ENCODE measurements at regions not wholly inside any gene's neighbourhood (a gene's known extent, or its start where the extent isn't known, plus 50 kb on each side); places are given as distances from the start of the nearest gene placed in this dataset.

DNA sequence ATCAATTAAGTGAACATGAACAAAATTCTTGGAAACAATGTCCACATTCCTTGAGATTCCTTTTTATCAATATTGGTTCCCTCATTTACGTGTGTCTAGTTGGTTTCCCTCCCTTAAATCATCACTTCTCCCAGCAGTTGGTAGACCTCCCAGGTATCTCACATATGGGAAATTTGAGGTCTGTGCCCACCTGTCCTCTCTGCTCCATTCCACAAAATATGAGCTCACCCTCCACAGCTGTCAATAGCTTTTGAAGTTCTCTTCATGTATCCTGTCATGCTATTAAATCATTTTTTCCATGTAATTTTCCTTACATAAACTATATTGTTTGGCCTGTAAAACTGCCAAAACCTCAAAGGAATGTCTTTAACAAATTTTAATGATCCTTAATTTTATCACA is 992.2 kb upstream of the ACVR2A start:
- POLR2A ChIA-PET: no interaction called here
- H2AFZ ChIP-seq (ENCODE audit: insufficient read depth, low read depth, low read length, poor library complexity, severe bottlenecking): no peak overlapping the region
- Mint-ChIP-seq H3K27ac (no peak overlapping the region), H3K9me3 (ENCODE audit: insufficient read depth) (no peaks in the 10 kb centered on the region), H3K4me1 (no peaks in the 10 kb centered on the region), H3K4me3 (no peak overlapping the region), H3K27me3 (no peaks in the 10 kb centered on the region)
- no peaks in the 10 kb centered on the region for H3K4me1 ChIP-seq (ENCODE audit: control insufficient read depth in 2 of 2, insufficient read depth in 2 of 2, low read length in 2 of 2)
- no peak for DNase-seq
- H3K4me2 ChIP-seq (replicated peaks; ENCODE audit: low read depth, low read length, poor library complexity, severe bottlenecking): no peak overlapping the region
- CTCF ChIA-PET: no interaction called here
- H3K9me3 ChIP-seq (ENCODE audit: control extremely low read depth in 1 of 3, control insufficient read depth in 2 of 3, insufficient read depth in 1 of 3, low read length in 2 of 3): no peaks in the 10 kb centered on the region
- TF ChIP-seq, protein P1, sequence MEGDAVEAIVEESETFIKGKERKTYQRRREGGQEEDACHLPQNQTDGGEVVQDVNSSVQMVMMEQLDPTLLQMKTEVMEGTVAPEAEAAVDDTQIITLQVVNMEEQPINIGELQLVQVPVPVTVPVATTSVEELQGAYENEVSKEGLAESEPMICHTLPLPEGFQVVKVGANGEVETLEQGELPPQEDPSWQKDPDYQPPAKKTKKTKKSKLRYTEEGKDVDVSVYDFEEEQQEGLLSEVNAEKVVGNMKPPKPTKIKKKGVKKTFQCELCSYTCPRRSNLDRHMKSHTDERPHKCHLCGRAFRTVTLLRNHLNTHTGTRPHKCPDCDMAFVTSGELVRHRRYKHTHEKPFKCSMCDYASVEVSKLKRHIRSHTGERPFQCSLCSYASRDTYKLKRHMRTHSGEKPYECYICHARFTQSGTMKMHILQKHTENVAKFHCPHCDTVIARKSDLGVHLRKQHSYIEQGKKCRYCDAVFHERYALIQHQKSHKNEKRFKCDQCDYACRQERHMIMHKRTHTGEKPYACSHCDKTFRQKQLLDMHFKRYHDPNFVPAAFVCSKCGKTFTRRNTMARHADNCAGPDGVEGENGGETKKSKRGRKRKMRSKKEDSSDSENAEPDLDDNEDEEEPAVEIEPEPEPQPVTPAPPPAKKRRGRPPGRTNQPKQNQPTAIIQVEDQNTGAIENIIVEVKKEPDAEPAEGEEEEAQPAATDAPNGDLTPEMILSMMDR (IDR thresholded peaks at IDR 0.05): no peak
- no peak for TF ChIP-seq EZH2 (IDR thresholded peaks at IDR 0.05; ENCODE audit: borderline replicate concordance, insufficient read depth, low read depth, low read length, poor library complexity, severe bottlenecking)
- WGBS (ENCODE audit: insufficient coverage): 50% methylated on average over 1 of the region's 1 CpG
- intact Hi-C loops (cut with micrococcal nuclease): no loop called here
- H3K36me3 ChIP-seq (replicated peaks in 1 of 2; ENCODE audit: control extremely low read depth in 1 of 2, control insufficient read depth in 1 of 2, extremely low read depth in 1 of 2, insufficient read depth in 2 of 2, low read length in 1 of 2): no peaks in the 10 kb centered on the region
- no peak overlapping the region for H3K27ac ChIP-seq (ENCODE audit: low read length in 2 of 2)
- H4K20me1 ChIP-seq (ENCODE audit: control insufficient read depth, insufficient read depth, low read length, poor library complexity, severe bottlenecking): no peaks in the 10 kb centered on the region
- no peak overlapping the region for H3K4me3 ChIP-seq (ENCODE audit: control extremely low read depth in 1 of 5, extremely low read depth in 1 of 5, insufficient read depth in 1 of 5, low read depth in 2 of 5, low read length in 4 of 5)
- H3K9ac ChIP-seq (ENCODE audit: low read length): no peak overlapping the region
- no peak for ATAC-seq (ENCODE audit: low read depth)
- no peaks in the 10 kb centered on the region for H3K27me3 ChIP-seq (replicated peaks in 1 of 4; ENCODE audit: control extremely low read depth in 1 of 4, control insufficient read depth in 3 of 4, insufficient read depth in 4 of 4, low read length in 3 of 4)
- H3K79me2 ChIP-seq (ENCODE audit: control insufficient read depth, insufficient read depth, low read length): no peaks in the 10 kb centered on the region

DNA sequence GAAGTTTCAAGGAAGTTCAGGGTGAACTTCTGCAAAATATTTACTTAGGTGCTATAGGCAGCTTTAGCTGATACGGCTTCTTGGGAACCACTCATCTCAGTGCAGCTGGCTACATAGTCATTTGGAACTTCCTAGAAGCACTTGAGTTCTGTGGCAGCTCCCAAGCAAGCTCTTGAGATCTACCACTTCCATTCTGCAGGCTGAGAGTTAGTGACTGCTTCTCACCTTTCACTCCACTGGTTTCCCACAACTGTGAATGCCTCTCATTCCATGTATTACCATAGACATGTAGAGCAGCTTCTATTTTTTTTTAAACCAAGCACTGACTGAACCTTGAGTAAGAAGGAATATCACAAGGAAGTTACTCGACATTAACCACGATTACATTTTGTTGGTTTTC is 994.1 kb upstream of the ACVR2A start:
- ChIA-PET POLR2A (no interaction called here), CTCF (no interaction called here)
- Mint-ChIP-seq H3K4me3 (no peak overlapping the region), H3K27ac (no peak overlapping the region), H3K4me1 (no peaks in the 10 kb centered on the region), H3K27me3 (no peaks in the 10 kb centered on the region), H3K9me3 (ENCODE audit: insufficient read depth) (no peaks in the 10 kb centered on the region)
- Histone ChIP-seq H3K27ac (ENCODE audit: low read length in 2 of 2) (no peak overlapping the region), H3K4me2 (replicated peaks; ENCODE audit: low read depth, low read length, poor library complexity, severe bottlenecking) (no peak overlapping the region), H3K27me3 (replicated peaks in 1 of 4; ENCODE audit: control extremely low read depth in 1 of 4, control insufficient read depth in 3 of 4, insufficient read depth in 4 of 4, low read length in 3 of 4) (no peaks in the 10 kb centered on the region), H3K79me2 (ENCODE audit: control insufficient read depth, insufficient read depth, low read length) (no peaks in the 10 kb centered on the region), H3K9ac (ENCODE audit: low read length) (no peak overlapping the region), H3K4me1 (ENCODE audit: control insufficient read depth in 2 of 2, insufficient read depth in 2 of 2, low read length in 2 of 2) (no peaks in the 10 kb centered on the region), H3K4me3 (ENCODE audit: control extremely low read depth in 1 of 5, extremely low read depth in 1 of 5, insufficient read depth in 1 of 5, low read depth in 2 of 5, low read length in 4 of 5) (no peak overlapping the region), H3K9me3 (ENCODE audit: control extremely low read depth in 1 of 3, control insufficient read depth in 2 of 3, insufficient read depth in 1 of 3, low read length in 2 of 3) (no peaks in the 10 kb centered on the region), H3K36me3 (replicated peaks in 1 of 2; ENCODE audit: control extremely low read depth in 1 of 2, control insufficient read depth in 1 of 2, extremely low read depth in 1 of 2, insufficient read depth in 2 of 2, low read length in 1 of 2) (no peaks in the 10 kb centered on the region), H2AFZ (ENCODE audit: insufficient read depth, low read depth, low read length, poor library complexity, severe bottlenecking) (no peak overlapping the region), H4K20me1 (ENCODE audit: control insufficient read depth, insufficient read depth, low read length, poor library complexity, severe bottlenecking) (no peaks in the 10 kb centered on the region)
- DNase-seq (no peak), ATAC-seq (ENCODE audit: low read depth) (no peak)
- whole genome bisulfite sequencing (ENCODE audit: insufficient coverage): 90% methylated on average over 1 of the region's 3 CpGs
- intact Hi-C loops (cut with micrococcal nuclease): no loop called here
- TF ChIP-seq, protein P1 (IDR thresholded peaks at IDR 0.05): no peak
- TF ChIP-seq EZH2 (IDR thresholded peaks at IDR 0.05; ENCODE audit: borderline replicate concordance, insufficient read depth, low read depth, low read length, poor library complexity, severe bottlenecking): no peak
